HG03060 (cell line): ENCODE measurements at regions not wholly inside any gene's neighbourhood (a gene's known extent, or its start where the extent isn't known, plus 50 kb on each side); places are given as distances from the start of the nearest gene placed in this dataset.

Experiments used
- ATAC-seq: cut with Tn5 transposase; IDR thresholded peaks from one replicate; pipeline ENCODE4 v1.9.1; 2021; ENCODE audit warnings: low read depth, moderate number of reproducible peaks; ENCODE audit not compliant: unreplicated experiment

DNA sequence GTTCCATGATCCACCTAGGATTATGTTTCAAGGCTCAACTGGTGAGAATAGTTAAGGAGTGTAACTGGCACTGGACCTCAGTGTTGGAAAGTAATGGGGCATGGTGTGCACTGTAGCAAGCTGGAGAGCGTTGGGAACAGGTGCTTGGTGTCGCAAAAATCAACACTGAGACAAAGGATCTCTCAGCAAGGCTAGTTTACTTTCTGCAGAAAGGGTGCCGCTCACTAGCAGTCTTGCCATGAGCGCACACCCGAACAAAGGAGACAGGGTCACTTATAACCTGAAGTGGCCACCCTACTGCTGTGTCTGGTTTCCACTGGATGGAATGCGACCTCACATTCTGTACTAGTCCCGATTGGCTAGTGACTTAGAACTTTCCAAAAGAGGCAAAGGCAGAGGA is 133.2 kb downstream of the TMEM17 start:
- no peak for ATAC-seq

DNA sequence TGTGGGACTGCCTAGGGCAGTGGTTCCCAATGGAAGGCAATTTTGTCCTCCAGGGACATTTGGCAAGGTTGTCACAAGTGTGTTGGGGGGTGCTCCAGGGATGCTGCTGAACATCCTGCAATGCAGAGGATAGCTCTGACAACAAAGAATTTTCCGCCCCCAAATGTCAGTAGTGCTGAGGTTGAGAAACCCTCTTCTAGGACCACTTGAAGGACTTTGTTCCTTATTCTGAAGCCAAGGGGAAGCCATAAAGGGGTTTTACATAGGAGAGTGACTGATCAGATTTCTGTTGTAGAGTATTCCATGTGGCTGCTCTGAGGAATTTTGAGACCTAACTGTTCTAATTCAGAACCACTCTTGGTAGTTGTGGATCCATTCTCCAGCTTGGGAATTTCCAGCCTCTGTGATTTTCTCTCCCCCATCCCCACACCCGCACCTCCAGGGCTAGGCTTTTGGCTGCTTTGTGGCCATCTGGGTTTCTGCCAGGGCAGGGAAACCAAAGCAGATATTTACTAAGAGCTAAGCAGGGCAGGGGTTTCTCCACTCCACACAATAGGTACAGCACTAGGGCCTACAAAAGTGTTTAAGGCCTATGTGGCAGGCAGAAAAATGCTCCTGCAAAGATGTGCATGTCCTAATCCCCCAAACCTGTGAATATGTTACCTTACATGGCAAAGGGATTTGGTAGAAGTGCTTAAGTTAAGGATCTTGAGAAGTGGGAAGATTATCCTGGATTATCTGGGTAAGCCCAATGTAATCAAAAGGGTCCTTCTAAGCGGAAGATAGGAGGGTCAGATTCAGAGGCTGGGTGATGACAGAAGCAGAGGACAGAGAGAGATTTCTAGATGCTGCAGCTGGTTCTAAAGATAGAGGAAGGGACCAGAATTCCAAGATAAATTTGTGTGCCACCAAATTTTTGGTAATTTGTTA is 135.4 kb downstream of the TMEM17 start:
- ATAC-seq, result no peak

DNA sequence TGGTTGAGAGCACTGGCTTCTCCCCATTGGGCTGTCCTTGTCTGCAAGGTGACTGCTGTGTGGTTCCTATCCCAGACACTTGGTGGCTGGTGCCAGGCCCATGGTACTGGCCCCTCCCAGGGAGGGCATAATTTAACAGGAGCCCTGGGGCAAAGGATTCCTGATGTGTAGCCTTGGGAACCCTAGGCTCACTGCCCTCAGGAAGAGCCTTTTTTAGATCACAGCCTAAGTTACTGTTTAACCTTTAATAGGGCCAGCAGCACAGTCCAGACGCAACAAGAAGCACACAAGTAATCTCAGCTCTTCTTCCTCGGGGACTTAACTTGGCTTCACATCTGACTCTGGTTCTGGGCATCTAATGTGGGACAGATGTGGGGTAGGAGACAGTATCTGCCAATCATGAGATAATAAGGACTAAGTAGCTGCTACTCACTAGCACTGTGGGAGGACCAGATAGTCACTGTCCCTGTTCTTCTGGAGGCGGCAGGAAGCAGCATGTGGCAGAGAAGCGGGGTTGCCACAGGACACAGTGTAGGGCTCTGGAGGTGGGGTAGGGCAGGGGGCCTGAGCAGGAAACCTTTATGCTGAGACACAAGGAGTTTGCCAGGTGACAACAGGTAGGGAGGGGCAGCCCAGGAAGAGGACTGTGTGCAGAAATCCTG is 136.3 kb downstream of the TMEM17 start:
- ATAC-seq, result no peak

DNA sequence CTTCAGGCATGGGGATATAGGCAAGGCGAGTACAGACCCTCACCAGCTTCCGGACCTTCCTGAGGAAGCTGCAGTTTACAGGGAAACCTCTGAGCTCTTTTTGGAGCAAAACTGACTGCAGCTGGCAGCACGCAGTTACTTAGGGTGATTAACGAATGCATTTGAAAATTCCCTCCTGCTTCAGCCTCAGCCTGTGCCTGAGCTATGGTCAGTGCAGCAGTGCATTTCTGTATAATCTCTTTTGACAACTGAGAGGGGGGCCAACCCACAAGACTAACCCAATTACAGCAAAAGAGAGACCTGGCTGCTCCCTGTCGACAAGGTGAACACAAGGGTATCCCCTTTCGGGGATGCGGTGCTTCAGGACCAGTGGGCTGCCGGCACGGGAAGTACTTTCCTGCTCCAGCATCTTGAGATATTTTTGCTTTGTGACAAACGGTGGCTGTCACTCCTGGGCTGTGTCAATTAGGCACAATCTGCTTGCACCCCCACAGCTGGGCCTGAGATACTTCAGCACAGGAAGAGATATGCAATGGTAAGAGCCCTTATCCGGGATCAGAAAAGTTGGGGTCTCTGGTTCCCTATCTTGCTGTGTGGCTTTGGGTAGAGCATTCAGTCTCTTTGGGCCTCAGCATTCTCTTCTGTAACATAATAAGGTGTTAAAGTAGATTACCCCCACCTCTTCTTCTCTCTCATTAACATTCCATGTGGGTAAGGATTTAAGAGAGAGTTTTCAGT is 141.0 kb downstream of the TMEM17 start:
- no peak for ATAC-seq

DNA sequence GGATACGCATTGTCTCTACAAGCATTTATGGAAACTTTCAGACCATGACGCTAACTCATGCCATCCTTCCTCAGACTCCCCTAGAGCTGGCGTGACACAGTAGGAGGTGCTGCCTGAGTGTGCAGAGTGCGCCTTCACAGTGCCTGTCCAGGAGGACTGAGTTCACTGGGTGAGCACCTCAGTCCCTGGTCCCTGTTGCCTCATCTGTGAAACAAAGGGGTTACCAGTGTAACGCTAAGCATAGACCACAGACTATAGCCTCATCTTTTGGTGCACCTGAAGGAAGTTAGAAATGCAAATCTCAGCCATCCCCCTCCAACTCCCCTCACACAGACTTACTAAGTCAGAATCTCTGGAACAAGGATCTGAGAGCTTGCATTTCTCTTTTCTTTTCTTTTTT is 142.8 kb downstream of the TMEM17 start:
- ATAC-seq, result no peak

DNA sequence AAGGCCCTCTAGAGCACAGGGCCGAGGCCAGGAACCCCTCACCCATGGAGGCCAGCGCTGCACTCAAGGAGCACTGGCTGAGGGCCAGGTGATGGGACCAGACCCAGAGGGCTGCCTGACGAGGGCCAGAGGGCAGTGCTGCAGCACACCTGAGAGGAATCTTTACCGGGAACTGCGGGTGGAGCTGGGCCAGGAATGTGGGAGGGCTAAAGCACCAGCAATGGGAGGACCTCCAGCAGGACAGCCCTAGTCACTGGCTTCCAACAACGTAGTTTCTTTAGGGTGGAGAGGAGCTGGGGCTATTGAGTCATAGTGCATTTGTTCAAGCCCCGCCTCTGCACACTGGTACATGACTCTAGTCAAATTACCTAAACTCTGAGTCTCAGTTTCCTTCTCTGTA is 143.4 kb downstream of the TMEM17 start:
- ATAC-seq, result no peak

DNA sequence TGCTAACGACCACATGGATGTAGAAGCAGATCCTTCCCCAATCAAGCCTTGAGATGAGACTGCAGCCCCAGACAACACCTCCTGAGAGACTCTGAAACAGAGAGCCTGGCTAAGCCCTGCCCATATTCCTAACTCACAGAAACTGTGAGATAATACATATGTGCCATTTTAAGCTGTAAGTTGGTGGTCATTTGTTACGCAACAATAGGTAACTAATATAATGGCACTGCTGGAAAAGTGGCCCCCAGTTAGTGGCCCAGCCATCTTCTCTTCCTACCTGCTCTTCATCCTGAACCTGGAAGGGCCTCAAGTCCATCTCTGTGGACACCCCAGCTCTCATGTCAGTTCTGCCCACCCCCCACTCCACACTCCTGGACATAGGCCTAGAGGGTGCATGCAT is 144.0 kb downstream of the TMEM17 start:
- no peak for ATAC-seq

DNA sequence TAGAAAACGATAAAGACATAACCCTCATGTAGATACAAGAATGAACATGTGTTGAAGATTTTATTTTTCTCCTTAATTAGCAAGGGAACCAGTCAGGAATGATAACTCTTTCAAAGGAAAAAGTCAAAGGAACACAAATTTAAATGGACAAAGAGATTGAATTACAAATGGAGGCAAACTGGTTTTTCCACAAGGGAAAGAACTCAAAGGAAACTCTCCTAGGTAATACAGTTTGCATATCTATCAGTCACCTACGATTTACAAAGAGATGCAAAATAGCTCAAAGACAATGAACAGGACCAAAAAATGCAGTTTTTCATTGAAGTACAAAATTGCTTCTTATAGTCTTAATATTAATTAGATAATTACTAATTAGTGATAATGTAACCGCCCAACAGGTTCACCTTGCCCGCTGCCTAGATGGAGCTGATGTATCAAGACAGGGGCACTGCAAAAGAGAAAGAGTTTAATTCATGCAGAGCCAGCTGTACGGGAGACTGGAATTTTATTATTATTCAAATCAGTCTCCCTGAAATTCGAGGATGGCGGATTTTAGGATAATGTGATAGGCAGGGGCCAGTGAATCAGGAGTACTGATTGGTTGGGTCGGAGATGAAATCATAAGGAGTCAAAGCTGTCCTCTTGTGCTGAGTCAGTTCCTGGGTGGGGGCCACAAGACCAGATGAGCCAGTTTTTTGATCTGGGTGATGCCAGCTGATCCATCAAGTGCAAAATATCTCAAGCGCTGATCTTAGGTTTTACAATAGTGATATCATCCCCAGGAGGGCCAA is 151.0 kb downstream of the TMEM17 start:
- no peak for ATAC-seq

DNA sequence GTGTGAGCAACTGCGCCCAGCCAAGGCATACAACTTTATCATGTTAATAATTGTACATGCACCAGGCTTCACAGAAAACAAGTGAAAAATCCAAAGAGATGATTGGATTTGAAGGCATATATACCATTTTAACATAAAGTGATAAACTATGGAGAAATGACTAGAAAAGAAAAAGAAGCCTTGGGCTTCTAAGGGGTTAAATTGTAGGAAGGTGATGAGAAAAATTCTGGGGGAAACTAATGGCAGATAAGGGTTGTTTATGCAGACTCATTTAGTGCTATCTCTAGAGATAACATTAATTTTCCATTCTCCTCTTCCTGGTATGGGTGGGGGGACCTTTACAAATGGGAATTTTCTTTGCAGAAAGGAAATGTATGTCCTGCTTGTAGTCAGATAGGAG is 154.0 kb downstream of the TMEM17 start:
- ATAC-seq, result no peak

DNA sequence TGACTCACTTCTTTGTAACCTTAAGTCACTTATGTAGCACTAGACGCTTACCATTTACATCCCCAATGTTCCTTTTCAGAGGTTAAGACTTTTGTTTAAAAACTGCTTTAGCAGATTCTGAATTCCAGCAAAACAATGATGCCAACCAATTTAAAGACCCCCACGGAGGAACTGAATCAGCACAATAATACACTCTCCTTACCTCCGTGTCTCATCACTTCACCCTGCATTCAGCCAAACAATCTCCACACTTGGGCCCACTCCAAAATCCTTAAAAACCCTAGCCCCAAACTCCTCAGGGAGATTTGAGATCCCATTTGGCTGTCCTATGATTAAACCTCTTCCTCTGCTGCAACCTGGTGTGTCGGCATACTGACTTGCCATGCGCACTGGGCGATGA is 153.9 kb downstream of the B3GNT2 start:
- ATAC-seq, result no peak

DNA sequence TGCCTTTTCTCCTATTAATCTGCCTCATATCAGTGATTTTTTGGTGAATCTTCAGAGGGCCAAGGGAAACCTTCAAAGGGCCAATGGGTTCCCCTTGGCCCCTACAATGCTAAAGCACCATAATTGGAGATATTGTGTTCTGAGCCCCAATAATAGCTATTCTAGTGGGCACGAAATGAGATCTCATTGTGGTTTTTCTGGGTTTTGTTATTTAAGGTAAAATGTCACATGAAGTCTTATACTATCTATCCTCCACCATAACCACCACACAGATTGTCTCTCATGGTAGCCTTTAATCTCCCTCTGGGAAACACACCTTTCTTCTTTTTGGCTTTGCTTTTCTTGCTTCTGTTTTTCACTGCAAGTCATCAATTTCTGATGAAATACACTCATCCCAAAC is 152.8 kb downstream of the B3GNT2 start:
- no peak for ATAC-seq

DNA sequence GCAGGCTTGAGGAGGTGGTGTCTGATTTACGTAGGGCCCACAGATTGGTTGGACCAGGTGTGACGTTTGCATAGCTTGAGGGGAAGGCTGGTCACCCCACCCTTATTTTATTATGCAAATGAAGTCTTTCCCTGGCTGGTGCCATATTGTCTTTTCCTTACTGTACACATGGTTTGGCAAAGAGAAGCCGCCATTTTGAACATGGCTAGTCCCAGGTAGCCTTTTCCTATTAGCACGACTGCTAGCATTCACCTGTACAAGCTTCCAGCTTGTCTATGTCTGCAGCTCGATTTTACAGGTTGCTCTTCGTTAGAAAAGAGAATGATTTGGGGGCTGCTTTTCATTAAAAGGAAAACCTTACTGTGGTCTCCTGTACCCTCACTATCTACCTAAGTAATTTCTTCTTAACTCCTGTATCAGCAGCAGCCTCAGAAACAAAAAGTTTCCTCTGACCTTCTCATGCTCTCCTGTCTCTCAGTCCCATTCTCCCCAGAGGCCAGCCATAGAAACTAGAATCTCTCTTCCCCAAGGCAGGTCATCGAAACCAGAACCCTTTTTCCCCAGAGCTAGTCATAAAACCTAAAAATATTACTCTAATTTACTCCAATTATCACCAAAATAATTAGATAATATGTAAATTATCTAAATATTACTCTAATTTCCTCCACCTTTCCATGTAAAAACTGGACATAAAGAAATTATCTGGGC is 151.8 kb downstream of the B3GNT2 start:
- no peak for ATAC-seq

DNA sequence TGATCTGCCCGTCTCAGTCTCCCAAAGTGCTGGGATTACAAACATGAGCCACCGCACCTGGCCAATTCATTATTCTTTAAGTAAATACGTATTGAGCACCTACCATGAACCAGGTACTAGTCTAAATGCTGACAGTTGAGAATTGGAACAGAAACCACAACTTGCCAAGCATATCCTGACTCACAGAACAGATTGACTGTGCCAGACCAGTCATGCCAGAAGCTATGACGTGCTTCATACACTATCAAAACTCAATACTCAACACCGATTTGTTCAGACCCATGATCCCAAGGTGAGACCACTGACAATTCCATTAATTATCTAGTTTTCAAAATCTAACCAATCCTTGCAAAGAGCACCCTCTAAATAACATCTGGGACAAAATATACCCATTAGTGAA is 148.6 kb downstream of the B3GNT2 start:
- ATAC-seq, result peak; percentile 76

DNA sequence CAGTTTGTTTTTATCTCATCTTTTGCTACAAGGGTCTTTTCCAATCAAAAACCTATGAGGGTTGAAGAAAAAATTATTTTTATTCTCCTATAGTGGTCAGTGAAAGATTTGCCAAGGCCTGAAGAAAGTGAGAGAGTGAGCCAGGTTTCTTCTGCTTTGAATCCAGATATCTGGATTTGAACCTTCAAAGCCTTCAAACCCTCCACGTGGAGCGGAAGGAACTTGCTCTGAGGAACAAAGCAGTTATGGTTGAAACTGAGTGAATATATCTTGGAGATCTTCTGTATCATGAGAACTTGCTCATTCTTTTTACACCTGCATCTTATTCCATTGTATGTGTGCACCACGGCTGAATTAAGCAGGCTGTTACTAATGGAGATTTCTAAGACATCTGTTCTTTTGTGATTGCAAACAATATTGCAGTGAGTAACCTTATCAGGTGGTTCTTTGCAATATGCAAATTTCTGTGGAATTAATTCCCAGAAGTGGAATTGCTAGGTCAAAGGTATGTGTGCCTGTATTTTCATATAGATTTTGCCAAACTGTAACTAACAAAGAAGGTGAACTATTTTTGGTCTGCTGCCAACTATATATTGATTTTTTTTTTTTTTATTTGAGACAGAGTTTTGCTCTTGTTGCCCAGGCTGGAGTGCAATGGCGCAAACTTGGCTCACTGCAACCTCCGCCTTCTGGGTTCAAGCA is 147.9 kb downstream of the B3GNT2 start:
- no peak for ATAC-seq

DNA sequence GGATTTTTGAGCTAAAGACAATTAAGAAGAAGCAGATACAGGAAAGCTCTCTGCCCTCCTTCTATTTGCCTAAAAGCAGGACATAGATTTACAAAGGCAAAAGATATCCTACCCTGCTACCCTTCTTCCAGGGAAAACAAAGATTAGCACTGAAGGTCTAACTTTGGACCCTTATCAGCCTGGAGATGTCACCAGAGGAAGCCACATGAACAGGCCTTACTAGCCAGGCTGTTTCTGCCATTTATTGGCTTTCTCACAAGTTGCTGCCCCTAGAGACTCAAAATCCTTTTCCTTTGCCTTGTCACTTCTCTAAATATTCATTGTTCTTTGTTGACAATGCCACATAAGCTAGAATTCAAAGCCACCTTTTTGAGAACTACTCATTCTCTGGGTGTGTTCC is 147.3 kb downstream of the B3GNT2 start:
- ATAC-seq, result no peak

DNA sequence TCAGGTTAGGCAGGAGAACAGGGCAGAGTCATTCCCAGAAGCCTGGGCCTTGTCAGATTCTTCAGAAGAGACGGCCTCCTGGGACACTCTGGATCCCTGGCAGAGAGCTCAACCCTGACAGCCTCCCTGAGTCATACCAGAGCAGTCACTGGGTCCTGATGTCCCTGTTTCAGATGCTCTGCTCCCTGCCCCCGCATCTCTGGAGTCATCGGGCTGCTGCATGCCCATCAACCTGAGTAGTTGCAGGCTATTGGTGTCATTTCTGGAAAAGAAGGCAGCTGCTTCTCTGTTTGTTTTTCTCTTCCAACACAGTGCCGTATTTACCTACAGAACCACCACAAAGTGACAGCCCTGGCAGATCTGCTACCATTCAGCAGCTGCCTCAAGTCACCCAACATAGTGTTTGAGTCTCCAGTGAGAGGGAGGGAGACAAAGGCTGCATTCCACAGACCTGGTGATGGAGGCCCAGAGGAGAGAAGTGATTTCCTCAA is 145.1 kb downstream of the B3GNT2 start:
- no peak for ATAC-seq

DNA sequence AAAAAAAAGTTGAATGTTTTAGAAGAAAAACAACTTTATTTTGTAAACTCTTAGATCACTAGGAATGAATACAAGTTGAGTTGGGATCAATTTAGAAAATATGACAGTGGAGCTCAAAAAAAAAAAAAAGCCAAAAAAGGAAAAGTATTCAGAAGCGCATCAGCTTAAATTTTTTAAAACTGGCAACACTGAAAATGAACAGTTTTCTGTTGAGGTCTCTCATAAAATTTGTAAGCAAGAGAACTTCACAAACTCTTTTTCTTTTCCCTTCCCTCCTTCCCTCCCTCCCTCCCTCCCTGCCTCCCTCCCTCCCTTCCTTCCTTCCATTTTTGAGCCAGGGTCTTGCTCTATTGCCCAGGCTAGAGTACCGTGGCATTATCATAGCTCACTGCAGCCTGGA is 143.9 kb downstream of the B3GNT2 start:
- no peak for ATAC-seq

DNA sequence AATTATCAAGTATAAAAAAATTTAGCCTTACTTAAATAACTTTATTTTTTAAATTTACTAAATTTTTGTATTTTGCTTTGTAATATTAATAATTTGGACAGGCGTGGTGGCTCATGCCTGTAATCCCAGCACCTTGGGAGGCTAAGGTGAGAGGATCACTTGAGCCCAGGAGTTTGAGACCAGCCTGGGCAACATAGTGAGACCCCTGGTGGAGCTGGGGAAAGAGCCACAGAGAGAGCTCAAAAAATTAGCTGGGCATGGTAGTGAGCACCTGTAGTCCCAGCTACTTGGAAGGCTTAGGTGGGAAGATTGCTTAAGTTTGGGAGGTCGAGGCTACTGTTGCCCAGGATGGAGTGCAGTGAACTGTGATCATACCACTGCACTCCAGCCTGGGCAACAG is 143.5 kb downstream of the B3GNT2 start:
- no peak for ATAC-seq

DNA sequence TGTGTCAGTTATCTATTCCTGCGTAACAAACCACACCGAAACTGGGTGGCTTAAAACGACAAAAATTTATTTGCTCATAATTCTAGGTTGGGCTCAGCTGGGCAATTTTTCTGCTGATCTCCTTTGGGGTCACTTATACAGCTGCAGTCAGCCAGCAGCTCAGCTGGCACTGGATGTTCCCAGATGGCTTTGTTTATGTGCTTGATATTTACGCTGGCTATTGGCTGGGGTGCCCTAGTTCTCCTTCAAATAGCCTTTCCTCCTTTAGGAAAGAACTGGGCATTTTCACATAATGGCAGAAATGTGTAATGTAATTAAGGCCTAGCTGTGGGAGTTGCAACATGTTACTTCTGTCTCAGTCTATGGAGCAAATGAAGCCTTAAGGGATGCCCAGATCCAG is 142.2 kb downstream of the B3GNT2 start:
- ATAC-seq, result no peak
